HG02973 (cell line): ENCODE measurements at regions not wholly inside any gene's neighbourhood (a gene's known extent, or its start where the extent isn't known, plus 50 kb on each side); places are given as distances from the start of the nearest gene placed in this dataset.

ENCODE experiments used
- ATAC-seq: cut with Tn5 transposase; IDR thresholded peaks from one replicate; pipeline ENCODE4 v1.9.1; 2021; ENCODE audit warnings: moderate library complexity; ENCODE audit not compliant: unreplicated experiment

DNA sequence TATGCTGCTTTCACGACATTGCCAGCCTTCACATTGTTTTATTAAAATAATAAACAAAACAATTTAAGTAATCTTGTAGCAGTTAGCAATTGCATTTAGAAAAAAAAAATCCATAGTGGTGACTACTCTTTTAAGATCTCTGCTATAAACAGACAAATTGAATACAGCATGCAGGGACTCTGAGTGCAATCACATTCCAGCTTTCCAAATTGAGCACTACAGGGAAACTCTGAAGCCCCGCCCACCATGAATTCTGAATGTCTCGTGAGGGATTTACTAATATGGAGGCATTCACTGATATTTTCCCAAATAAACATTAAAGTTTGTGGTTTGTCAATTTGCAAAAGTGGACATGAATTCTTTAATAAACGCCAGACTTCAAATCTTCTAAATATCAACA lies 698.8 kb downstream of the LIG4 start:
- no peak for ATAC-seq

DNA sequence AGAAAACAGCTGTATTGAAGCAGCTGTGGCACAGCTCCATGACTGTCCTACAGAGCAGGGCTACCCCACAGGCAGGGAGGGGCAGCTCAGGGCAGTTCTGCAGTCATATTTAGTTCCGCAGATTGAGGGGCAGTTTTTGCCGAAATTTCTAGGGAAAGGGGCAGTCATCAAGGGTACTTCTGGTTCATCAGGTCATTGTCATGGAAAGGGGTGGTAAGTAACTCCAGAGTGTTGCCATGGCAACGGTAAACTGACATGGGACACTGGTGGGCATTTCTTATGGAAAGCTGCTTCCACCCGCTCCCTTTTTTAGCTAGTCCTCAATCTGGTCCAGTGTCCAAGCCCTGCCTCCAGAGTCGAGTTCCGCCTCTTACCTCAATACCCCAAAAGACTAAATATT lies 702.8 kb downstream of the LIG4 start:
- no peak for ATAC-seq

DNA sequence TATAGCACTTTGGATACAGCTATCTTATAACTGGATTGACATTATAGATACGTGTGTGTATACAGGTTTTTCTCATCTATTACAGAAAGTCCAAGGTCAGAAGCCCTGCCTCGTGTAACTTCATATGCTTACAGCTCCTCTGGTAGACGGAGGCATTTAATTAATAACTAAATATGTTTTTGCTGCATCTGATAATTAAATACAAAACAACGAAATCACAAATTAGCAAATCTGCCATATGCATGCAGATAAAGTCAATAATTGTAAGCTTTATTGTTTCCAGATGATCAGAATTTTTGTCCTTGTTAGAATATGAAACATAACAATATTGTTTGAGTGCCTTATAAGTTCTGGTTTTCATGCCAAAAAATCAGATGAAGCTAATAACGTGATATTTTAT lies 717.7 kb downstream of the LIG4 start:
- no peak for ATAC-seq

DNA sequence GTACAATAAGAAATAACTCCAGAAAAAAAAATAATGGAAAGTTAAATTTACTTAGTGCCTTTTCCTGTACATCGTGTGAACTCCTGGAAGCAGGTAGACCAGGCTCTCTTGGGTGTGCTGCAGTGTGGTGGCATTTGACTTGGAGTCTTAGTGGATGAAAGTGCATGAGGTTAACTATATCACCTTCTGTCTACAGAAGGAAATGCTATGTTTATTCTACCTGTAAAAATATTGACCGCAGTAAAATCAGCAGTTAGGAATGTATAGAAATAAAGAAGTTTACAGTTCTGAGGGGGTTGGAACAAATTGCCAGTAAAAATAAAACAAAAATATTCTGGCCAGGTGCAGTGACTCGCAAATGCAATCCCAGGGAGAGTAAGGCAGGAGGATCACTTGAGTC lies 722.1 kb downstream of the LIG4 start:
- no peak for ATAC-seq

- ATAC-seq: no peak
These were observed 732.6 kb downstream of the LIG4 start for GRCh38 chr13:107482688-107483087.

GRCh38 chr13:107480130-107480529 lies 735.2 kb downstream of the LIG4 start:
- ATAC-seq: no peak

DNA sequence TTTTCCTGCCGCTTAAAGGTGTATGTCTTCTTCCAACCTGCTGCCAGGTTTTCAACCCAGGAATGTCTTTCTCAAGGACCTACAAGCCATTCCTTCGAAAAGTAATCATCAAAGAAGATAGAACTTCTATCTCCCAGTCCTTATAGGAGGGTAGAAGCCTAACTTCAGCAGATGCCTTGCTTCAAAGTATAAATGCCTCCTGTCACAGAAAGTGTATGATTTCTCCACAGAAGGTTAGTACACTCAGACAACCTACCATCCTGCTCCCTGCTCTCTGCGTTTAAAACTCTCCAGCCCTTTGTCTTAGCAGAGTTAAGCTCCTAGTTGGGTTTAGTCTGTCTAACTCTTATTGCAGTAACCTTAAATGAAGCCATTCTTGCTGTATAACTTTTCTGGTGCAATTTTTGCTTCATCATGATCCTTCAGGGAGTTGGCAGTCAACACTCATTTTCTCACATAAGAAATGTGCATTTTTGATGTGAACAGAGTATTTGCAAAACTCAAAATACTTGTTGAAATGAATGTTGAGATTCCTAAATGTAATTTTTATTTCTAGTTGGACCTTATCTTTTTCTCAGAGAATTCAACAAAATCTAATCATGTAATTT lies 737.5 kb downstream of the LIG4 start:
- ATAC-seq: no peak

DNA sequence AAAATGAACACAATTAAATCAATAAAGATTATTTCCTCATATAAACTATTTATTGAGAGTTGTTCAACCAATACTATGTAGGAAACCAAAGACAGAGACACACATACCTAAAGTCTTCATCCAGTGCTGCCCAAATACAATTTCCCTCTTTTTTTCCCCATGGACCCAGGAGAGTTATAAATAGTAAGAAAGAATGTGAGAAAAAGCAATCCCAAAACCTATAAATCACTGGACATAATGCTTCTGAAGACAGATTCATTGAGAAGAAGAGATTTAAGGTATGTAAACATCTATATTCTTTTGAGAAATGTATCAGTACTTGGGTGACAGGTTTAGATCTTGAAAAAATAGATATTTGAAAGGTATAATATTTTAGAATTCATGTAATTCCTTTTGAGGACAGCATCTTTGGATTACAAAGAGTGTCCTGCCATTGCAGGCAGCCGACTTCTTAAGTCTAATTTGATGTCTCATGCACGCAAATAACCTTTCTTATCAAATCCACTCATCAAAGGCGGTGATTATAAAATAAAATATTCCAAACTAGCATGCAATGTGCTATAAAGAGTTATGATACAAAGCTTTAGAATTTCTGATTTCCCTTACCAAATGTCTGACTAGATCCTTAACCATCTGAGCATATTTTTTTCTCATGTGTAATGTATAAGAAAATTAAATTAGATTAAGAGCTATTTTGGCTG lies 739.4 kb downstream of the LIG4 start:
- ATAC-seq: no peak

GRCh38 chr13:107473253-107473652 lies 742.1 kb downstream of the LIG4 start:
- ATAC-seq: no peak

GRCh38 chr13:107466326-107467099 lies 748.8 kb downstream of the LIG4 start:
- no peak for ATAC-seq

DNA sequence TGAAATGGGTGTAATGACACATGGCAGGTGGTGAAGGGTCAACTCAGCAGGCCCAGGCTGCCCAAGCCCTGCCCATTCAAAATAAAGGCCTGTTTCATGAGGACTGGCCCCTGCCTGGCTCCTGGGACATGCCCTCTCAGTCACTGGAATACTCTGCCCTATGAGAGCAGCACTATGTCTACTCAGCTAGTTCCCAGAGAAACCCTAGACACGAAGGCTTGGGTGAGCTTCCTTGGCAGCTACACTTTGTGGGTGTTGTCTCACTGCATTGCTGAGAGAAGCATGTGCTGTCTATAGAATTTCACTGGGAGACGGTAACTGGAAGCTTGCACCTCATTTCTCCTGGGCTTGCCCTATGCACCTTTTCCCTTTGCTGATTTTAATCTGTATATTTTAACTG lies 752.8 kb downstream of the LIG4 start:
- ATAC-seq: no peak

- ATAC-seq: no peak
These were observed 753.6 kb downstream of the LIG4 start for GRCh38 chr13:107461751-107462150.

- no peak for ATAC-seq
These were observed 755.9 kb downstream of the LIG4 start for GRCh38 chr13:107459430-107459829.

DNA sequence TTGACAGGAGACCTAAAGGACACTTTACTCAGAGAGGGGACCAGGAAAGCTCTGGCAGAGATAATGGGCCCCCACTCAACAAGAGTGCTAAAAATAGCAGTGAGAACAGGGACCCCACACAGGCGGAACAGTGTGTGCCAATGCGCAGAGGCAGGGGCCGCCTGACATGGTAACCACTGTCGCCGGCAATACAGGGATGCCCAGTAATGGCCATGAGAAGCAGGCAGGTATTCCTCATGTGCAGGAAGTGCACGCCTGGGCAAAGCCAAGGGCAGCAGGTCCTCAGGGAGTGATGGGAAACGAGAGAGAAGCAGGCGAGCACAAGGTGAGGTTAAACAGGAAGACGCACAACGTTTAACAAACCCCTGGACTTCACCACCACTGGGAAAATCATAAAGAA lies 757.1 kb downstream of the LIG4 start:
- no peak for ATAC-seq

DNA sequence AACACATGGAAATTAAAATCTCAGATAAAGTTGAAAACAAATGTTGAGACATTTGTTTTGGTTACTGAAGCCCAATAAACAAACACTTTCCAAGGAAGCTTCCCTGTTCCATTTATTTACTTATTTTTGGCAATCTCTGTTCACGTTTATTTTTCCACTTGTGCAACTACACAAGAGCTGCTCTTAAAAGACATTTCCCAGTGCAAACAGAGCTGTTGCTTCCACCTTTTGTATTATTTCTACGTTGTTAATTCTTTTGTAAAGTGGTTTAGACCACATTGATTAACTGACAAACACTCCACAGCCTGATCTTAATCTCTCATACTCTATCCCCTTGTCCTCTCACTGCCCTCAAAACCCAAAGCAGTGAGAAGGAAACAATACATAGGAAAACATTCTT lies 757.6 kb downstream of the LIG4 start:
- ATAC-seq: no peak

- ATAC-seq: no peak
These were observed 758.9 kb downstream of the LIG4 start for GRCh38 chr13:107456431-107456830.

DNA sequence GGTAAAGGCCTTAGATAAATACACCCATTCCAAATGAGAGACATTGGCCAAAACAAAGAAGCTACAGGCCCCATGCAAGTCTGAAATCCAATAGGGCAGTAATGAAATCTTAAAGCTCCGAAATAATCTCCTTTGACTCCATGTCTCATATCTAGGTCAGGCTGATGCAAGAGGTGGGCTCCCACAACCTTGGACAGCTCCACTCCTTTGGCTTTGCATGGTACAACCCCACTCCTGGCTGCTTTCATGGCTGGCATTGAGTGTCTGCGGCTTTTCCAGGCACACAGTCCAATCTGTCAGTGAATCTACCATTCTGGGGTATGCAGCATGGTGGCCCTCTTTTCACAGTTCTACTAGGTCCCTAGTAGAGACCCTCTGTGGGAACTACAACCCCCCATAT lies 762.5 kb downstream of the LIG4 start:
- no peak for ATAC-seq

- no peak for ATAC-seq
These were observed 764.4 kb downstream of the LIG4 start for GRCh38 chr13:107450931-107451330.

GRCh38 chr13:107450431-107450830 lies 764.9 kb downstream of the LIG4 start:
- no peak for ATAC-seq

DNA sequence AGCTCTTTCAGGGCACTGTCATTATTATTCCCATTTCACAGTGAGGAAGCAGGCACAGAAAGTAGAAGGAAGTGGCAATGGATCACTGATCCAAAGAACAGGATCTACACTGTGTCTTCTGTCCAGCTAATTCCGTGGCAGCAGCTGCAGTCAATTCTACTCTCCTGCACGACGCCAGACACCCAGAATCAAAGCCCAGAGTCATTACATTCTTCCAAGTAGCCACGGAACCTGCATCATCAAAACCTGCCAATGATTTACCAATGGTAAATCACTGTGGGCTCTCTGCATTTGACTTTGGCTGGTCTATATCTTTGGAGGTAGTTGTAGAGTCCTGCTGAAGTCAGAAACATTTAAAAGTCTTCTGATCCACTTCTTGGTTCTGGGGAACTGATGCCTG lies 767.7 kb downstream of the LIG4 start:
- ATAC-seq: no peak

GRCh38 chr13:107441279-107441678 lies 774.1 kb downstream of the LIG4 start:
- no peak for ATAC-seq

GRCh38 chr13:107438251-107438650 lies 777.1 kb downstream of the LIG4 start:
- no peak for ATAC-seq
